Activated CD4-positive, alpha-beta T cell treated with anti-CD3 and anti-CD28 coated beads for 36 hours (primary cell): ENCODE measurements at regions not wholly inside any gene's neighbourhood (a gene's known extent, or its start where the extent isn't known, plus 50 kb on each side); places are given as distances from the start of the nearest gene placed in this dataset.

Source experiments
- ATAC-seq: fragments of 200-7000 bp; cut with Tn5 transposase; one replicate; pipeline ENCODE4 v1.10.0; 2021; ENCODE audit warnings: mild to moderate bottlenecking, moderate library complexity
- CTCF ChIA-PET: fragments of 350-600 bp; sonication (Branson Sonifier 250); formaldehyde crosslinking; loops from one replicate; lab custom pipeline; 2021; ENCODE audit warnings: antibody characterized with exemption; lab: Charles Lee
- POLR2A ChIA-PET: fragments of 350-600 bp; sonication (Branson Sonifier 250); formaldehyde crosslinking; loops from one replicate; lab custom pipeline; 2021; ENCODE audit warnings: antibody characterized with exemption, inconsistent platforms; lab: Charles Lee
- DNase-seq: peaks from one replicate; pipeline ENCODE4 v3.0.0-alpha.2; 2020
- H3K27ac Mint-ChIP-seq: one replicate; pipeline ENCODE4 v1.8.0; 2021; ENCODE audit warnings: mixed read lengths
- H3K27me3 Mint-ChIP-seq: one replicate; pipeline ENCODE4 v1.8.0; 2021; ENCODE audit warnings: mixed read lengths
- H3K36me3 Mint-ChIP-seq: one replicate; pipeline ENCODE4 v1.8.0; 2021; ENCODE audit warnings: low read depth, mixed read lengths
- H3K4me1 Mint-ChIP-seq: one replicate; pipeline ENCODE4 v1.8.0; 2021; ENCODE audit warnings: mixed read lengths
- H3K4me3 Mint-ChIP-seq: one replicate; pipeline ENCODE4 v1.8.0; 2021; ENCODE audit warnings: mild to moderate bottlenecking, moderate library complexity, mixed read lengths
- H3K9me3 Mint-ChIP-seq: one replicate; pipeline ENCODE4 v1.8.0; 2021; ENCODE audit warnings: low read depth, mixed read lengths
- intact Hi-C, 2 experiments: fragments of 100-400 bp; cut with DNase I in 1 of 2; cut with micrococcal nuclease in 1 of 2; formaldehyde crosslinking; loops; one replicate each; pipeline versions ENCODE4 v1.14.2 to v1.15.1; 2022 to 2024; cut with DNase I, micrococcal nuclease

DNA sequence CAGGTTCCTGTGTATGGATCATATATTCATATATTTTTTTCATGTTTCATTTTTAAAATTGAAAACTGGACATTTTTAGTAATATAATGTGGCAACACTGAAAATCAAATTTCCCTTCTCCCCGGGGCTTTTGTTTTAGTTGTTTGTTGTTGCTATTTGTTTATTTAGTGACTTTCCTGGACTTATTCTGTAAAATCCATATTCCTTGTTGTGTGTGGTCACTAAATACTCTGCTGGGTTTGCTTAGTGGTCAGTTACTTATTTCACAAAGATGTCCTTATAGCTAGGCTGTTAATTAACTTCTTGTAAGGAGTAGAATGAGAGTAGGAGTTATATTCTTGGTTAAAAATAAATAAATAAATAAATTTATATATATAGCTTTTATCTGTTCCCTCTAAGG, 121.6 kb upstream of the MED13L start:
- no peaks in the 10 kb centered on the region for H3K27me3 Mint-ChIP-seq
- intact Hi-C loops, result no loop called here
- ChIA-PET CTCF (no interaction called here), POLR2A (no interaction called here)
- peaks cover 23% of the 10 kb centered on the region for H3K9me3 Mint-ChIP-seq
- H3K4me1 Mint-ChIP-seq, result peaks cover 2% of the 10 kb centered on the region
- H3K27ac Mint-ChIP-seq, result no peak overlapping the region
- no peak overlapping the region for H3K4me3 Mint-ChIP-seq
- DNase-seq, result no peak
- H3K36me3 Mint-ChIP-seq, result no peaks in the 10 kb centered on the region
- ATAC-seq, result no peak

DNA sequence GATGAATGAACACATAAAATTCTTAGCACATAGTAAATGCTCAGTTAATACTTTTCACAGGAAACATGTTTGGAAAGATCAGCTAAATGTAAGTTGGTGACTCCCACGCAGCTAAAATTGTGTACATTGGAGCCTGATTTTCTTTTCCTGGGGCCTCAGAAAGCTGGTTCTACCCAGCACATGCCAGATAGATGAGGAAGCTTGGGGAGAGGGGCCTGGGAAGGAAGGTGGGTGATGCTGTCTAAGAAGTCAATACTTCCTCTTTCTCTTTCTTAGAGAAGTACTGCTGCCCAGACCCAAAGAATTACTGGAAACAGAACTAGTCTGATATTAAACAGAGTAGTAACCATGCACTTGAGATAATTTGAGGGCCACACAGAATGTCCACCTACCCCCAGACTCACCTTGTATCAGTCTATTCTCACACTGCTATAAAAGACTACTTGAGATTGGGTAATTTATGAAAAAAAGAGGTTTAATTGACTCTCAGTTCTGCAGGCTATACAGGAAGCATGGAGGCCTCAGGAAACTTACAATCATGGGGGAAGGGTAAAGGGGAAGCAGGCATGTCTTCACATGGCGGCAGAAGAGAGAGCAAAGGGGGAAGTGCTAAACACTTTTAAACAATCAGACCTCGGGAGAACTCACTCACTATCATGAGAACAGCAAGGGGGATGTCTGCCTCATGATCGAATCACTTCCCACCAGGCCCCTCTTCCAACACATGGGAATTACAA, 123.3 kb upstream of the MED13L start:
- CTCF ChIA-PET, result no interaction called here
- Mint-ChIP-seq H3K4me3 (no peak overlapping the region), H3K27ac (no peak overlapping the region), H3K36me3 (no peaks in the 10 kb centered on the region), H3K9me3 (peaks cover 23% of the 10 kb centered on the region), H3K27me3 (no peaks in the 10 kb centered on the region), H3K4me1 (no peaks in the 10 kb centered on the region)
- ATAC-seq (no peak), DNase-seq (no peak)
- intact Hi-C loops, result no loop called here
- POLR2A ChIA-PET, result no interaction called here

DNA sequence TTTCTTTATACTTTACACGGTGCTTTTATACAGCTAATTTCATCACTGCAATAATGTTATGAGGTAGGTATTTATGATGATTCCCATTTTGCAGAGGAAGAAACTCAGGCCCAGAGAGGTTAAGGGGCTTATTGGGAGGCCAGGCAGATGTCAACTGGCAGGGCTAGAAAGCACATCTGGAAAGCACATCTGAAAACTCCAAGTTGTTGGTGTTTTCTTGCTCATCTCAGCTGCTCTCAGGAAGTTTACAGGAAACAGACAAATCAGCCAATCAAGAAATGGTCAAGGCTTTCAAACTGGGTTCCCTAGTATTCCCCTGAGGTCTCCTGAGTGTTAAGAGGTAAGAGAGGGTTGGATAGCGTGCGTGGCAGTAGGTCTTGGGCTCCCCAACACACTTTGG, 124.1 kb upstream of the MED13L start:
- no peak for ATAC-seq
- intact Hi-C loops, result no loop called here
- CTCF ChIA-PET, result interaction anchor here (0.9 kb wide), 1 partner anchor 10 kb away, joined by 3 read pairs; no protein-coding TSS in a partner anchor
- DNase-seq, result no peak
- no peaks in the 10 kb centered on the region for H3K4me1 Mint-ChIP-seq
- POLR2A ChIA-PET, result no interaction called here
- H3K36me3 Mint-ChIP-seq, result no peaks in the 10 kb centered on the region
- H3K27ac Mint-ChIP-seq, result no peak overlapping the region
- peaks cover 23% of the 10 kb centered on the region for H3K9me3 Mint-ChIP-seq
- no peaks in the 10 kb centered on the region for H3K27me3 Mint-ChIP-seq
- H3K4me3 Mint-ChIP-seq, result no peak overlapping the region

GRCh38 chr12:116402163-116402939, 124.9 kb upstream of the MED13L start:
- Mint-ChIP-seq H3K27me3 (no peaks in the 10 kb centered on the region), H3K36me3 (no peaks in the 10 kb centered on the region), H3K4me3 (no peak overlapping the region), H3K27ac (no peak overlapping the region), H3K4me1 (no peaks in the 10 kb centered on the region), H3K9me3 (peaks cover 21% of the 10 kb centered on the region)
- ChIA-PET CTCF (interaction anchor here (0.9 kb wide), 2 partner anchors 7 to 11 kb away, joined by 3 read pairs; no protein-coding TSS in a partner anchor), POLR2A (no interaction called here)
- intact Hi-C loops, result no loop called here
- no peak for DNase-seq
- no peak for ATAC-seq

DNA sequence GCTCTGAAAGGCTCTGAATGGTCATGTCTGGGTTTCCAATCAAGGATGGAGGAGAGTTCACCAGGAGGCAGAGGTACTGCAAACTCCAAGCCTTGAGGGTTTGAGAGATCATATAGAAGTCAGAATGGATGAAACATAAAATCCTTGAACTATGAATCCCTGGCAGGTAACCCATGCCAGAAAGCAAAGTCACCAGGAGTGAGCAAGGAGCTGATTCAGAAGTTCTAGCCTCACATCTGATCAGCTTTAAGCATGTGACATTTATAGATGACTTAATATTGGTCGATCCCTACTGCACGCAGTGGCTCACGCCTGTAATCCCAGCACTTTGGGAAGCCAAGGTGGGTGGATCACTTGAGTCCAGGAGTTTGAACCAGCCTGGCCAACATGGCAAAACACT, 126.1 kb upstream of the MED13L start:
- H3K4me3 Mint-ChIP-seq, result no peak overlapping the region
- ATAC-seq (no peak), DNase-seq (no peak)
- peaks cover 17% of the 10 kb centered on the region for H3K9me3 Mint-ChIP-seq
- no peak overlapping the region for H3K27ac Mint-ChIP-seq
- ChIA-PET CTCF (interaction anchor here (0.6 to 0.9 kb wide), 2 partner anchors 8 to 402 kb away, joined by 3 to 4 read pairs; no protein-coding TSS in a partner anchor), POLR2A (no interaction called here)
- H3K4me1 Mint-ChIP-seq, result no peaks in the 10 kb centered on the region
- no peaks in the 10 kb centered on the region for H3K27me3 Mint-ChIP-seq
- no peaks in the 10 kb centered on the region for H3K36me3 Mint-ChIP-seq
- intact Hi-C loops, result no loop called here

DNA sequence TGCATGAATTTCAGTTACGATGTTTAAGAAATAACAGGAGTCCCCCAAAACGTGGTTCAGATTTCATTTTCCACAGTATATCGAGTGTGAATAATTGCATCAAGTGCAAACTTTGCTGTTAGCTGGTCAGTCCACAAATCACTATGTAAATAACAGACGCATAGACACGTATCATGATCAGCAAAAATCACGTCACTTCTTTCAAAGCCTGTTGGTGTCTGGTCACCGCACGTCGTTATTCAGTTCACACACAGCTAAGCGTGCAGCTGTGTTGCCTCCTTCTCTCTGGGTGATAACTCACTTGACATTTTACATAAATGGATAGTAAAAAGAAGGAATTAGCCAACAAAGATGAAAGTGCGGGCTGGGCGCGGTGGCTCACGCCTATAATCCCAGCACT, 126.8 kb upstream of the MED13L start:
- POLR2A ChIA-PET, result no interaction called here
- no peak overlapping the region for H3K4me3 Mint-ChIP-seq
- intact Hi-C loops, result no loop called here
- DNase-seq (no peak), ATAC-seq (no peak)
- H3K9me3 Mint-ChIP-seq, result peaks cover 12% of the 10 kb centered on the region
- H3K27ac Mint-ChIP-seq, result no peak overlapping the region
- CTCF ChIA-PET, result no interaction called here
- H3K27me3 Mint-ChIP-seq, result no peaks in the 10 kb centered on the region
- no peaks in the 10 kb centered on the region for H3K36me3 Mint-ChIP-seq
- no peaks in the 10 kb centered on the region for H3K4me1 Mint-ChIP-seq

- Mint-ChIP-seq H3K27ac (no peak overlapping the region), H3K4me3 (no peak overlapping the region), H3K27me3 (no peaks in the 10 kb centered on the region), H3K4me1 (no peaks in the 10 kb centered on the region), H3K36me3 (no peaks in the 10 kb centered on the region), H3K9me3 (peaks cover 10% of the 10 kb centered on the region)
- no peak for ATAC-seq
- POLR2A ChIA-PET, result no interaction called here
- no peak for DNase-seq
- CTCF ChIA-PET, result no interaction called here
- intact Hi-C loops, result no loop called here
Observed at GRCh38 chr12:116404913-116405611, 127.6 kb upstream of the MED13L start.

DNA sequence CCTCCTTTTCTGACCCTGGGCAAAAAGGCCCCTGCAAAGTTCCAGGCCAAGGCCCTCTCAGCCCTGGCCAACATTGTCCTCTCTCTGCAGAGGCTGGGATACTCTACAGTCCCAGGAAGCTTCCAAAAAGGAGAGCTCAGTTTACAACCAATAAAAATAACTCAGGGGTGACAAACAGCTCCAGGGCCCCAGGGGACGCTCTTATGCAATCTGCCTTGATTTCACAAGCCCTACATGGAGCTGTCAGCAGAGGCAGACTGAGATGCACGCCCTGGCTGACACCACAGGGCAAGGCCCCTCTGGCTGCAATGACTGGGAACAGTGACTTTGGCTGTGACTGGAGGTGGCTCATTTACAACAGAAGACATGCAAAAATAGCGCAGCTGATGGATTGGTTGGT, 129.0 kb upstream of the MED13L start:
- Mint-ChIP-seq H3K4me1 (no peaks in the 10 kb centered on the region), H3K4me3 (no peak overlapping the region), H3K27me3 (no peaks in the 10 kb centered on the region), H3K27ac (no peak overlapping the region), H3K9me3 (no peaks in the 10 kb centered on the region), H3K36me3 (no peaks in the 10 kb centered on the region)
- ATAC-seq, result no peak
- CTCF ChIA-PET, result no interaction called here
- POLR2A ChIA-PET, result no interaction called here
- intact Hi-C loops, result no loop called here
- no peak for DNase-seq

- CTCF ChIA-PET, result interaction anchor here (0.6 kb wide), 1 partner anchor 237 kb away, joined by 4 read pairs; no protein-coding TSS in a partner anchor
- Mint-ChIP-seq H3K9me3 (no peaks in the 10 kb centered on the region), H3K27me3 (no peaks in the 10 kb centered on the region), H3K4me3 (no peak overlapping the region), H3K36me3 (no peaks in the 10 kb centered on the region), H3K4me1 (no peaks in the 10 kb centered on the region), H3K27ac (no peak overlapping the region)
- no peak for ATAC-seq
- no peak for DNase-seq
- POLR2A ChIA-PET, result no interaction called here
- intact Hi-C loops, result no loop called here
Observed at GRCh38 chr12:116408489-116409250, 131.2 kb upstream of the MED13L start.

- ATAC-seq (no peak), DNase-seq (no peak)
- ChIA-PET CTCF (no interaction called here), POLR2A (no interaction called here)
- Mint-ChIP-seq H3K27ac (no peak overlapping the region), H3K4me3 (no peak overlapping the region), H3K4me1 (no peaks in the 10 kb centered on the region), H3K9me3 (no peaks in the 10 kb centered on the region), H3K36me3 (no peaks in the 10 kb centered on the region), H3K27me3 (no peaks in the 10 kb centered on the region)
- intact Hi-C loops, result no loop called here
Observed at GRCh38 chr12:116411977-116412376, 134.5 kb upstream of the MED13L start.

DNA sequence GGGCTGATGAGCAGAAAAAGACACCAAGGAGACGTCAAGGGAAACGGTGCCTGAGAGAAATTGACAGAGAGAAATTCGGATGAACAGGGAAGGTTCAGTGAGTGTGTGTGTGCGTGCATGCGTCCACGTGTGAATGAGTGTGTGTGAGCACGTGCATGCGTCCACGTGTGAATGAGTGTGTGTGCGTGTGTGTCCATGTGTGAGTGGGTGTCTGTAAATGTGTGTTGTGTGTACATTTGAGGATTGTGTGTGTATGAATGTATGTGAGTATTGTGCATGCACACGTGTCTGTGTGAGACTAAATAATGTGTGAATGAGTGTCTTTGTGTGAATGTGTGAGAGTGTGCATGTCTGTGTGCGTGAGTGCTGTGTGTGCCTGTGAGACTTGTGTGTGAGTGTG, 137.4 kb upstream of the MED13L start:
- POLR2A ChIA-PET, result no interaction called here
- intact Hi-C loops, result no loop called here
- ATAC-seq (no peak), DNase-seq (no peak)
- Mint-ChIP-seq H3K27me3 (no peaks in the 10 kb centered on the region), H3K36me3 (no peaks in the 10 kb centered on the region), H3K27ac (no peak overlapping the region), H3K4me1 (no peaks in the 10 kb centered on the region), H3K9me3 (no peaks in the 10 kb centered on the region), H3K4me3 (no peak overlapping the region)
- CTCF ChIA-PET, result interaction anchor here (0.6 kb wide), 1 partner anchor 38 kb away, joined by 3 read pairs; no protein-coding TSS in a partner anchor
